ENCODE measurements at regions not wholly inside any gene's neighbourhood (a gene's known extent, or its start where the extent isn't known, plus 50 kb on each side); places are given as distances from the start of the nearest gene placed in this dataset.

DNA sequence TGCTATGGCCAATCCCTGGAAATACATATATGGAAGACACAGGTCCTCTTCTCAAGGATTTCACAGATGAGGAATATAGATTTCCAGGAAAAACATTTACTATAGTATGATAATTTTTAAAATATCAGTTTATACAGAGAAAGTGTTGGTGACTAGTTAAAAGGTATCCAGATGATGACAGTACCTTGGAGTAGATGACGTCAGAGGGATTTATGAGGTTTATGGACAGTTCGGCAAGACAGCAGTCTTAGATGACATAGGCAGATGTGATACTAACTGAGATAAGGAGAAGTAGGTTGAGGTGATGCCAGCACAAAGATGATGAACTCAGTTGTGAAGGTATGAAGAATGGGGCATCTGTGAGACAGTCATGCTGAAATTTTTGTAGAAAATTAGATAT is 750.3 kb downstream of the PRELID2 start:
- TF ChIP-seq POLR2A (IDR thresholded peaks at IDR 0.05; ENCODE audit: low read depth, low read length) (no peak), TAF1 (IDR thresholded peaks at IDR 0.05; ENCODE audit: borderline replicate concordance, low read depth, low read length) (no peak), POLR2AphosphoS5 (IDR thresholded peaks at IDR 0.05; ENCODE audit: low read depth, low read length) (no peak)
- no peak for FAIRE-seq
- DNase-seq (ENCODE audit: insufficient read length): no peak

DNA sequence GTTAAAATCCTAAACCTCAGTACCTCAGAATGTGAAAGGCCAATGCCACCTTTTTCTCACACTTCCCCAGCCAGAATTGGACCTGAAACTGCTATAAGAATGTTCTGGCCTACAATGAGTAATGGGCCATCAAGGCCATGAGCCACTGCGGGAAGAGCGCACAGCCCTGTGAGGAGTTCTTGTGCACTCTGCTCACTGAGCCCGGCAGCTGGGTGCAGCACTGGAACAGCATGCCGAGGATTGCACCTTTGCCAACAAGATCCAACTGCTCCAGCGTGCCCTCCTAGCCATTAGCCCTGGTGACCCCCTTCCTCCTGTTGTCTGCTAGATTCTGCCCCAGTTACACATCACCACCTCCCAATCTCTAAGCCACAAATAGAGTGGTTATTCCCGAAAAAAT is 758.1 kb downstream of the PRELID2 start:
- no peak for DNase-seq (ENCODE audit: insufficient read length)
- no peak for TF ChIP-seq TAF1 (IDR thresholded peaks at IDR 0.05; ENCODE audit: borderline replicate concordance, low read depth, low read length)
- TF ChIP-seq POLR2AphosphoS5 (IDR thresholded peaks at IDR 0.05; ENCODE audit: low read depth, low read length): no peak
- TF ChIP-seq POLR2A (IDR thresholded peaks at IDR 0.05; ENCODE audit: low read depth, low read length): no peak
- FAIRE-seq: no peak

GRCh38 chr5:145076040-145076439 is 759.1 kb downstream of the PRELID2 start:
- FAIRE-seq (no peak), DNase-seq (ENCODE audit: insufficient read length) (no peak)
- TF ChIP-seq POLR2A (IDR thresholded peaks at IDR 0.05; ENCODE audit: low read depth, low read length): no peak
- no peak for TF ChIP-seq POLR2AphosphoS5 (IDR thresholded peaks at IDR 0.05; ENCODE audit: low read depth, low read length)
- TF ChIP-seq TAF1 (IDR thresholded peaks at IDR 0.05; ENCODE audit: borderline replicate concordance, low read depth, low read length): no peak

DNA sequence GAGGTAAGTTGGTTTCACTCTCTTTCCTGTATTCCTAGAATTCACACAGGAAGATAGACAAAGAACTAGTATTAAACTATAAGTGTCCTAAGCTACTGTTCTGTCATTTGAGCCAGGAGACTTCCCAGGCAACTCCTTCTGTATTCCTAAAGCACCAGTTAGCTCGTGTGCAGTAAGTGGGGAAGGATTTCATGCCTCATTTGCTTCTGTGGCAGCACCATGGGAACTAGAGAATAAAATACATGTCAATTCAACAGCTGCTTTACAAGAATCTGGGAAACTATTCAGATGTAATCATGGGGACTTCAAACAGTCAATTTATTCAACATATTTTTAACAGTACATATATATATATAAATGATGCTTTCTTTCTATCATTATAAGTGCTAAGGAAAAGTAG is 762.3 kb downstream of the PRELID2 start:
- DNase-seq (ENCODE audit: insufficient read length) (no peak), FAIRE-seq (no peak)
- TF ChIP-seq TAF1 (IDR thresholded peaks at IDR 0.05; ENCODE audit: borderline replicate concordance, low read depth, low read length): no peak
- no peak for TF ChIP-seq POLR2A (IDR thresholded peaks at IDR 0.05; ENCODE audit: low read depth, low read length)
- no peak for TF ChIP-seq POLR2AphosphoS5 (IDR thresholded peaks at IDR 0.05; ENCODE audit: low read depth, low read length)

DNA sequence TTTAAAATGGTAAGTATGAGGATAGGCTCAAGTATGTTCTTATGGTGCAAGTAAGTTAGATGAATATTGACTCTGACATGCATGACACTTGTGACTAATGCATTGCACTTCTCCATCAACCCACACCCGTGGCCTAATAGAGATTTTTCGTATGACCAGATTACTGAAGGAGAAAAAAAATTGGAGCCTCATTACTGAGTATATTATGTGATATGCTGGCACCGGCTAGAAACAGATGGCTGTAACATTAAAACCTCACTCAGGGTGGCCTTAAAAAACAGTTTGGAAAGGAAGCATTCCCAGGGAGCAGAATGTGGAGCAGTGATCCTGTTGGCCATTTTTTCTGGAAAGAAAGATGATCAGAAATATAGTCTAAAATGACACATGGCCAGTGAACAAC is 766.4 kb downstream of the PRELID2 start:
- FAIRE-seq (no peak), DNase-seq (ENCODE audit: insufficient read length) (no peak)
- no peak for TF ChIP-seq POLR2AphosphoS5 (IDR thresholded peaks at IDR 0.05; ENCODE audit: low read depth, low read length)
- no peak for TF ChIP-seq POLR2A (IDR thresholded peaks at IDR 0.05; ENCODE audit: low read depth, low read length)
- TF ChIP-seq TAF1 (IDR thresholded peaks at IDR 0.05; ENCODE audit: borderline replicate concordance, low read depth, low read length): no peak

DNA sequence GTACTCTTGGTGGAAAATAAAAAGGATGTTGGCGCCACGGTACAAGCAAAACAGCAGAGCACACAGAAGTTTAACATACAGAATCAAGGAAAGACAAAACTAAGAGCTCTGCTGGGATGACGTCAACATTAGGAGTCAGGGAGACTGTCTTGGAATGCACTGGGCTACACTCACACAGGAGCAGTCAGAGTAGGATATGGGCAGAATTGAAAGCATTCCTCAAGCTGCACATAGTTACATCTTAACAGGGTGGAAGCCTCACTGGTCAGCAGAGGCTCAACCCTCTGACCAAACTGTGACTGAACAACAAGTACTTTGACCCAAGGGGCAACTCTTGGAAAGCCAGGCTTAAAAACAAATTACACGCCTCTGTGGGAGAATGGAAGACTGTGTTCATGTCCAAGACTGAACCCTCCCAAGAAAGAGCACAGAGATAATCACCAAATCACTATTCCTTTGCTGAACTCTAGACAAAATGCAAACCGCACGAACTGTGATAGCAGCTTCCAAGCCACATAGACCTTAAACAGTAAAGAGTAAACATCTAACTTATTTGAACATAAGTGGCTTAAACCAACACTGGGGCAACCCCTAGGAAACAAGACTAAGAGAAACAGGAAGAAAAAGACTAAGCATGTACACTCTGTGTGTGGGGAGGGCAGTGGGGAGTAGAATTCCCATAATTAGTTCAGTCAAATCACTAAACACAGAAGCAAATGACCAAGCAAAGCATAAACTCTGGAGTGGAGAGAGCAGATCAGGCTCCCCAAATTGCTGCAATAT is 772.7 kb downstream of the PRELID2 start:
- DNase-seq (ENCODE audit: insufficient read length) (no peak), FAIRE-seq (no peak)
- TF ChIP-seq POLR2AphosphoS5 (IDR thresholded peaks at IDR 0.05; ENCODE audit: low read depth, low read length) (no peak), POLR2A (IDR thresholded peaks at IDR 0.05; ENCODE audit: low read depth, low read length) (no peak), TAF1 (IDR thresholded peaks at IDR 0.05; ENCODE audit: borderline replicate concordance, low read depth, low read length) (no peak)

- TF ChIP-seq POLR2AphosphoS5 (IDR thresholded peaks at IDR 0.05; ENCODE audit: low read depth, low read length) (no peak), TAF1 (IDR thresholded peaks at IDR 0.05; ENCODE audit: borderline replicate concordance, low read depth, low read length) (no peak), POLR2A (IDR thresholded peaks at IDR 0.05; ENCODE audit: low read depth, low read length) (no peak)
- DNase-seq (ENCODE audit: insufficient read length): peak; percentile 4
- FAIRE-seq: peak; percentile 69
Measured at GRCh38 chr5:145056800-145057199, 778.3 kb downstream of the PRELID2 start.

DNA sequence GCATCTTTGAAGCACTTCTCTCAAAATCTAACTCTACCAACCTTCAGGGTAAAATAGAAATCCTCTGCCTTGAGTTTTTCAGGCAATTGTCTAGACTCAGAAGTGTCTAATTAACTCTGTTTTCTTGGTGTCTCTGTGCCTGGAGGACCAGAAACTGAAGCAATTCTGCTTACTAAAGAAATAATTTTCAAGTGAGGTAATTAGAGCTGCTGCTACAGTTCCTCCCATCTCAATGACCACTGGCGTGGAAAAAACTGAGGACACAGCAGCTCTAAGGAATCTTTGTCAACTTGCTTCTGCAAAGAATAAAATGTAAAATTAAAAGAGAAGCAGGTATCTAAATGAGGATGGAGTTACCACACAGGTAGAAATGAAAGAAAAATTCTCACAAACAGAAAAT is 785.0 kb downstream of the PRELID2 start:
- TF ChIP-seq POLR2A (IDR thresholded peaks at IDR 0.05; ENCODE audit: low read depth, low read length) (no peak), POLR2AphosphoS5 (IDR thresholded peaks at IDR 0.05; ENCODE audit: low read depth, low read length) (no peak), TAF1 (IDR thresholded peaks at IDR 0.05; ENCODE audit: borderline replicate concordance, low read depth, low read length) (no peak)
- no peak for DNase-seq (ENCODE audit: insufficient read length)
- no peak for FAIRE-seq

DNA sequence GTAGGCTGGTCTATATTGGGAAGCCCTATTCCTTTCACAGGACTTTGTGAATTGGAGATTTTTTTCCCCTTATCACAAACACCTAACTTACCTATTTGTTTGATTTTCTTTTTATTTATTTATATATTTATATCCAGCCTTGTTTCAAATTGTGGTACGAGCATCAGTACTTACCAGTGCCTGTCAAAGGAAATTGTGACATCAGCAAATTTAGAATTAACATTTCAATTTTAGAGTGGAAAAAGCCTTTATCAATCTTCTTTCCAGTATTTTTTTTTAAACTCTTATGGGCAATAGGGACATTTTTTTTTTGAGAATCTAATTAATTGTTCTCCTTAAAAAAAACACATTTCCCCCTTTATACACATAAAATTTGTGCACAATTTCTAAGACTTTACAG is 790.2 kb downstream of the PRELID2 start:
- FAIRE-seq (no peak), DNase-seq (ENCODE audit: insufficient read length) (no peak)
- no peak for TF ChIP-seq TAF1 (IDR thresholded peaks at IDR 0.05; ENCODE audit: borderline replicate concordance, low read depth, low read length)
- no peak for TF ChIP-seq POLR2A (IDR thresholded peaks at IDR 0.05; ENCODE audit: low read depth, low read length)
- no peak for TF ChIP-seq POLR2AphosphoS5 (IDR thresholded peaks at IDR 0.05; ENCODE audit: low read depth, low read length)

DNA sequence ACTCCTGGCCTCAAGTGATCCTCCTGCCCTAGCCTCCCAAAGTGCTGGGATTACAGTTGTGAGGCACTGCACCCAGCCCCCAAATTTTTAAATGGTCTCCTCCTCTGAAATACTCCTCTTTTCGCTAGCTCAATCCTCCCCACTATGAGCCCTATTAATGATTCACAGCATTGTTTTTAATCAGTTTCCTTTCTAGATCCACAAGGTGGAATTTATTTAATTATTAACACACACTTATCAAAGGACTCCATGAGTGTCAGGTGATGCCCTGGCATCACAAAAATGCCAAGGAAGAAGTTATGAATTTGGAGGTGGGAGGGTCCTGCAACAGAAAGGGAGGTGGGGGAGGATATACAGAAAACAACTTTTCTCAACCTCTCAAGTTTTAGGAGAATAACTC is 806.5 kb downstream of the PRELID2 start:
- no peak for FAIRE-seq
- TF ChIP-seq TAF1 (IDR thresholded peaks at IDR 0.05; ENCODE audit: borderline replicate concordance, low read depth, low read length) (no peak), POLR2A (IDR thresholded peaks at IDR 0.05; ENCODE audit: low read depth, low read length) (no peak), POLR2AphosphoS5 (IDR thresholded peaks at IDR 0.05; ENCODE audit: low read depth, low read length) (no peak)
- DNase-seq (ENCODE audit: insufficient read length): no peak

- DNase-seq (ENCODE audit: insufficient read length) (no peak), FAIRE-seq (no peak)
- TF ChIP-seq POLR2A (IDR thresholded peaks at IDR 0.05; ENCODE audit: low read depth, low read length): no peak
- TF ChIP-seq TAF1 (IDR thresholded peaks at IDR 0.05; ENCODE audit: borderline replicate concordance, low read depth, low read length): no peak
- no peak for TF ChIP-seq POLR2AphosphoS5 (IDR thresholded peaks at IDR 0.05; ENCODE audit: low read depth, low read length)
Measured at GRCh38 chr5:145027286-145027685, 807.9 kb downstream of the PRELID2 start.

GRCh38 chr5:145025775-145026174 is 809.4 kb downstream of the PRELID2 start:
- FAIRE-seq (no peak), DNase-seq (ENCODE audit: insufficient read length) (no peak)
- TF ChIP-seq POLR2A (IDR thresholded peaks at IDR 0.05; ENCODE audit: low read depth, low read length) (no peak), TAF1 (IDR thresholded peaks at IDR 0.05; ENCODE audit: borderline replicate concordance, low read depth, low read length) (no peak), POLR2AphosphoS5 (IDR thresholded peaks at IDR 0.05; ENCODE audit: low read depth, low read length) (no peak)
